ENCODE measurements at regions not wholly inside any gene's neighbourhood (a gene's known extent, or its start where the extent isn't known, plus 50 kb on each side); places are given as distances from the start of the nearest gene placed in this dataset.

GRCh38 chr14:38138473-38139138 is 69.1 kb upstream of the SSTR1 start:
- TF ChIP-seq POLR2A (IDR thresholded peaks at IDR 0.05; ENCODE audit: low read depth, low read length) (no peak), POLR2AphosphoS5 (IDR thresholded peaks at IDR 0.05; ENCODE audit: low read depth, low read length) (no peak)
